GM12865 (cell line): ENCODE measurements at regions not wholly inside any gene's neighbourhood (a gene's known extent, or its start where the extent isn't known, plus 50 kb on each side); places are given as distances from the start of the nearest gene placed in this dataset.

Source experiments
- DNase-seq: peaks from one replicate; pipeline ENCODE4 v3.0.0; 2010; ENCODE audit warnings: low read depth
- H3K4me3 ChIP-seq: 2 replicates; pipeline ENCODE4 v1.5.1; 2011; ENCODE audit warnings: mild to moderate bottlenecking, low read depth, low read length, control low read depth
- TF ChIP-seq, protein P1 (sequence below): IDR thresholded peaks from 2 replicates; pipeline ENCODE4 v1.5.1; 2011; ENCODE audit warnings: low read length, control low read depth, low read depth, inconsistent platforms; ENCODE audit not compliant: insufficient read depth; ENCODE audit errors: missing control alignments

DNA sequence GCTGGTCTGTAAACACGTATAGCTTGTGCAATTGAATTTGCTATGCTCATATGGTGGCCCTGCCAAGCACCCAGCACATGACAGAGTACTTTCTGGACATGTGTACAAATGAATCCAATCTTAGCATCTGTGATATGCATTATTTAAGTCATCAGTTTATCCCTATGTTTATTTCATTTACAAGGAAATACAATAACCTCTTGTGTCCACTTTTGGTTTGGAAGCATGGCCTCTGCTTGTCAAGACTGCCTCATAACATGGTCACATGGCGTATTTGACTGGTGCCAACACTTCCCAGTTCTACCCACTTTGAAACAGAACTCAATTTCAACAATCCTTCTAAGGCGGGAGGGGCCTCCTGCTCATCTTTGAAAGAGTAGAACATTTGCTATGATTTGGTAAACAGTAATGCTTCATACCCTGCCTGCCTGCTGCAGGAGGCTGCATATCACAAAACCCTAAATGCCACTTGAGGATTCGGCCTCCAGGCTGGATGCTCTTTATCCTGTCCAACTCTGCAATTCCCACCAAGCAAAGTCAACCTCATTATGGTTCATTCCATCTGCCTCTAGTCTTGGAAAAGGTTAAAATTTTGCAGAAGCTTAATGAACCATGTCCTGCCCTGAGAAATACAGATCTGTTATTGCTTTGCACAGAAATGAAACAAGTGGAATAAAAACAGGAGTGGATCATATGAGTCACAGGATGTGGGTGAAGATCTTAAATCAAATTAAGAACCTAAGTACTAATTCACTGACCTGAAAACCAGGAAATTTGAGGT, 151.3 kb downstream of the CYSLTR2 start:
- no peak overlapping the region for H3K4me3 ChIP-seq
- no peak for DNase-seq
- TF ChIP-seq, protein P1, sequence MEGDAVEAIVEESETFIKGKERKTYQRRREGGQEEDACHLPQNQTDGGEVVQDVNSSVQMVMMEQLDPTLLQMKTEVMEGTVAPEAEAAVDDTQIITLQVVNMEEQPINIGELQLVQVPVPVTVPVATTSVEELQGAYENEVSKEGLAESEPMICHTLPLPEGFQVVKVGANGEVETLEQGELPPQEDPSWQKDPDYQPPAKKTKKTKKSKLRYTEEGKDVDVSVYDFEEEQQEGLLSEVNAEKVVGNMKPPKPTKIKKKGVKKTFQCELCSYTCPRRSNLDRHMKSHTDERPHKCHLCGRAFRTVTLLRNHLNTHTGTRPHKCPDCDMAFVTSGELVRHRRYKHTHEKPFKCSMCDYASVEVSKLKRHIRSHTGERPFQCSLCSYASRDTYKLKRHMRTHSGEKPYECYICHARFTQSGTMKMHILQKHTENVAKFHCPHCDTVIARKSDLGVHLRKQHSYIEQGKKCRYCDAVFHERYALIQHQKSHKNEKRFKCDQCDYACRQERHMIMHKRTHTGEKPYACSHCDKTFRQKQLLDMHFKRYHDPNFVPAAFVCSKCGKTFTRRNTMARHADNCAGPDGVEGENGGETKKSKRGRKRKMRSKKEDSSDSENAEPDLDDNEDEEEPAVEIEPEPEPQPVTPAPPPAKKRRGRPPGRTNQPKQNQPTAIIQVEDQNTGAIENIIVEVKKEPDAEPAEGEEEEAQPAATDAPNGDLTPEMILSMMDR: no peak

DNA sequence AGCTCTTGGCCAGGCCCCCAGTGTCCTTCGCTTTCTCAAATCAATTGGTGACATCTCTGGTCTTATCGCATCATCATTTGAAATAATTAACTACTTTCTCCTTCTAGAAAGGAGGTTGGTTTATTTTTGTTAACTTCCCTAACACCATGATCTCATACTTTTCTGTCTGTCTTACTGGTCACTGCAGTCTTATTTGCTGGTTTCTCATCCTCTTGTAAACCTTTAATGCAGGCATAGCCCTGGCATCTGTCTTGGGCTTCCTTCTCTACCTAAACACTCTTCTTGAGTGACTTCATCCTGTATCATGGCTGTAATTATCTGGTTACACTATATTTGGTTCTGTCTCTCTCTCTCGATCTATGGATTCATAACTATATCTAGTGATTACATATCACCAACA, 152.8 kb downstream of the CYSLTR2 start:
- DNase-seq: no peak
- TF ChIP-seq, protein P1: no peak

DNA sequence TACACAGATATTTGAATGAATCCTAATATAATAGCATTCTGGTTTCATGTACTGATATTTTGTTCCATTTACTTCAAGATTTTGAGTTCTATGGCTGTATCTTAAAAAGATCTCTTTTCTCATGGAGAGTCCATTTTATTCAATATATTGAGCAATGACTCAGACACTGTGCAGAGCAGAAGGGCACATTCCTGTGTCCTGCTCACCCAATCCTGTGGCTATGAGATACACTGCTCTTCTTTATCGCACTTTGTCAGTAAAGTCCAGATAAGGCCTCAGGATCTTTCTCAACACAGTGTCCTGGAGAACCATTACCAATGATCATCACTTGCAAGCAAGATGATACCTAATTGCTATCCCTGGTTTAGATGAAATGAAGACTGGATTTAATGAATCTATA, 155.0 kb downstream of the CYSLTR2 start:
- no peak for DNase-seq
- TF ChIP-seq, protein P1: no peak
- H3K4me3 ChIP-seq: no peak overlapping the region

More for the DNA sequence above, 152.8 kb downstream of the CYSLTR2 start:
- no peak overlapping the region for H3K4me3 ChIP-seq

DNA sequence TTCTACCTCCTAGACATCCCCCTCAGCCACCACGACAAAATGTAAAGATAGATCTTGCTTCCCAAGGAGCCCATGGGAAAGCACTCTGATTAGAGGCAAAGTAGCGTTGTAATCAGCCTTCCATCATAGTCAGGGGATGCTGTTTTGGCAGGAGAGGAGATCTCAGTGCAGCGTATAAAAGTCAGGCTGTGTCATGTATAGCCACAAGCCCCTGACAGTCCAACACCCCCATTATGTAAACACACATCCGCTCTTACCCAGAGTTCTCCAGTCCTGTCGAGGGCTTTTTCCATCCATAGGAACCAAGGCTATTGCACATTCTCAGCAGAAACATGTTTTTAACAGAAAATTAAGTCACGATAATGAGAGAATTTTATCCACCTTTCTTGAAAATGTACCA, 156.3 kb downstream of the CYSLTR2 start:
- no peak overlapping the region for H3K4me3 ChIP-seq
- no peak for DNase-seq
- TF ChIP-seq, protein P1: no peak

DNA sequence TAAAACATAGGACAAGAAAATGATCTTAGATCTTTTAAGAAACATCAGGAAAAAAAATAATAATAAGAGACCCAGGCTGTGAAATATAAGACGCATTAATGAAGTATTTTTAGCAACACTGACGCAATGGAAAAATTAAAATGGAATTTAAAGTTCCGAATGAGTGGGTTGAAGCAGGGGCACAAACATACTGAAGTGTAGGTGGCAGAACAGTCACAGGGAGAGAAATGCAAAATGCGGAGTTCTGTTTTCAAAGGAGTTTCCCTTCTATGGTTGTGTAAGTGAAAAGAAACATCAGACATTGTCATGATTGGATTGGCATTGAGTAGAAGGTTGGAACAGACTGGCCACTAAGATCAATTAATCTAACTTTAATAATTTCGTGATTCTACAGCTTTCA, 159.8 kb downstream of the CYSLTR2 start:
- TF ChIP-seq, protein P1: no peak
- DNase-seq: no peak
- no peak overlapping the region for H3K4me3 ChIP-seq

DNA sequence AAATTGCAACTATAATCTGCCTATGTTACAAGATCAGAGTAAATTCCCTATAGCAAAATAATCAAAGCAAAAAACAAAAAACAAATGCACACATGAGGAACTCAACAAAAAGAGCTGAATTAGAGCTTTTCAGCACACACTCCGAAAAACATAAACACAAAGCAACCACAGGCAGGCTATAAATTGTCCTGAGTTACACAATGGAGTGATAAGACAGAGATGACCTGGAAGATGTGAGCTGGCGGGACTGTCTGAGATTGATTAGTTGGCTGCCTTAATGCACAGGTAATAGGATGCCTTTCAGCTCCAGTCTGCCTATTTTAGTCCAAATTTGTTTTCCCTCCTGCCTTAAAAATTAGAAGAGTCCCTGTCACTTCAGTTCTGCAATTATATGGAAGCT, 159.0 kb upstream of the FNDC3A start:
- no peak overlapping the region for H3K4me3 ChIP-seq
- no peak for DNase-seq
- TF ChIP-seq, protein P1: no peak
